A549 (cell line): ENCODE measurements at regions not wholly inside any gene's neighbourhood (a gene's known extent, or its start where the extent isn't known, plus 50 kb on each side); places are given as distances from the start of the nearest gene placed in this dataset.

ENCODE experiments used
- ATAC-seq, 2 experiments: fragments of 200-7000 bp in 1 of 2; fragments of >200 bp in 1 of 2; cut with Nextera tagmentation in 1 of 2; cut with Tn5 transposase in 1 of 2; 3 replicates each; pipeline versions ENCODE4 v1.8.0 to v1.9.1; 2018 to 2020; ENCODE audit warnings: mild to moderate bottlenecking in 1 of 2, moderate library complexity in 1 of 2
- CTCF ChIA-PET: fragments of 300-600 bp; sonication (Branson Sonifier 250); formaldehyde crosslinking; extraction: SDS; loops from one replicate; lab custom pipeline; 2021; ENCODE audit warnings: antibody characterized with exemption, inconsistent platforms; lab: Yijun Ruan, JAX
- POLR2A ChIA-PET: fragments of 350-600 bp; formaldehyde crosslinking; extraction: SDS; loops from one replicate; lab custom pipeline; 2021; ENCODE audit warnings: antibody characterized with exemption, inconsistent platforms; lab: Yijun Ruan, JAX
- DNase-seq, 2 experiments: peaks; one replicate each; pipeline versions ENCODE4 v3.0.0 to v3.0.0-alpha.2; 2011 to 2016; ENCODE audit warnings: low read depth in 1 of 2, low spot score in 1 of 2
- FAIRE-seq: peaks from 2 replicates; lab custom pipeline; 2011; peaks lifted over from hg19 to GRCh38; lab: Jason Lieb, UNC
- H3K27ac ChIP-seq, 2 experiments: fragments of >200 bp; sonication (Bioruptor Twin); formaldehyde crosslinking; 3 replicates each; pipeline ENCODE4 v1.5.1; 2016 to 2017
- H3K4me1 ChIP-seq: fragments of >200 bp; sonication (Bioruptor Twin); formaldehyde crosslinking; 3 replicates; pipeline ENCODE4 v1.6.1; 2016
- H3K4me2 ChIP-seq: fragments of >200 bp; sonication (Bioruptor Twin); formaldehyde crosslinking; 3 replicates; pipeline ENCODE4 v1.6.1; 2016
- H3K4me3 ChIP-seq: fragments of >200 bp; sonication (Bioruptor Twin); formaldehyde crosslinking; 3 replicates; pipeline ENCODE4 v1.5.1; 2016
- H3K9me3 ChIP-seq: fragments of >200 bp; sonication (Bioruptor Twin); formaldehyde crosslinking; 3 replicates; pipeline ENCODE4 v1.6.1; 2016
- CBX2 ChIP-seq: fragments of 200-600 bp; sonication (generic); IDR thresholded peaks from 2 replicates; pipeline ENCODE4 v1.6.1; 2016; ENCODE audit warnings: low read depth, mild to moderate bottlenecking, borderline replicate concordance
- ELK1 ChIP-seq: fragments of 150-350 bp; IDR thresholded peaks from 2 replicates; pipeline ENCODE4 v1.6.1; 2014; ENCODE audit warnings: low read depth, mild to moderate bottlenecking, low read length
- FOSB ChIP-seq: fragments of 250-450 bp; sonication (Bioruptor Pico); IDR thresholded peaks from 2 replicates; pipeline ENCODE4 v1.5.0; 2020; ENCODE audit warnings: mild to moderate bottlenecking, moderate library complexity
- FOXS1 ChIP-seq: fragments of 250-450 bp; sonication (Bioruptor Pico); IDR thresholded peaks from 2 replicates; pipeline ENCODE4 v1.5.0; 2020; ENCODE audit warnings: mild to moderate bottlenecking, moderate library complexity
- GATA3 ChIP-seq: IDR thresholded peaks from 2 replicates; pipeline ENCODE4 v1.6.1; 2012; ENCODE audit warnings: borderline replicate concordance
- HES2 ChIP-seq: fragments of >200 bp; sonication (Bioruptor Twin); formaldehyde crosslinking; IDR thresholded peaks from 2 replicates; pipeline ENCODE4 v1.6.1; 2016
- HOXB13 ChIP-seq: fragments of 250-450 bp; sonication (Bioruptor Pico); IDR thresholded peaks from 2 replicates; pipeline ENCODE4 v1.5.0; 2020; ENCODE audit warnings: low read depth, mild to moderate bottlenecking, moderate library complexity
- HOXB5 ChIP-seq: fragments of 250-450 bp; sonication (Bioruptor Pico); IDR thresholded peaks from 2 replicates; pipeline ENCODE4 v1.5.0; 2020; ENCODE audit warnings: mild to moderate bottlenecking, moderate library complexity
- JUN ChIP-seq, 2 experiments: fragments of >200 bp; sonication (Bioruptor Twin); formaldehyde crosslinking; IDR thresholded peaks; 2 replicates in 1 of 2; 3 replicates in 1 of 2; pipeline ENCODE4 v1.6.1; 2016 to 2017
- MAFK ChIP-seq: fragments of 450-650 bp; IDR thresholded peaks from 2 replicates; pipeline ENCODE4 v1.6.1; 2014; ENCODE audit not compliant: partially characterized antibody
- MYC ChIP-seq: IDR thresholded peaks from 2 replicates; pipeline ENCODE4 v1.6.1; 2012; ENCODE audit warnings: mild to moderate bottlenecking, inconsistent platforms, low read length, improper control_type of control experiment, borderline replicate concordance
- NFE2L2 ChIP-seq: fragments of 150-350 bp; conservative IDR thresholded peaks from 2 replicates; pipeline ENCODE4 v1.6.1; 2014; ENCODE audit warnings: low read length
- NPAS2 ChIP-seq: fragments of 250-450 bp; sonication (Bioruptor Pico); IDR thresholded peaks from 2 replicates; pipeline ENCODE4 v1.8.0; 2022; ENCODE audit warnings: mild to moderate bottlenecking, moderate library complexity, borderline replicate concordance
- NR3C1 ChIP-seq: fragments of >200 bp; sonication (Bioruptor Twin); formaldehyde crosslinking; IDR thresholded peaks from 3 replicates; pipeline ENCODE4 v1.6.1; 2017
- POLR2A ChIP-seq: IDR thresholded peaks from 2 replicates; pipeline ENCODE4 v1.6.1; 2012; ENCODE audit warnings: mild to moderate bottlenecking, low read length
- REST ChIP-seq: fragments of 200-600 bp; sonication (generic); IDR thresholded peaks from 2 replicates; pipeline ENCODE4 v1.6.1; 2016; ENCODE audit warnings: antibody characterized with exemption, mild to moderate bottlenecking, moderate library complexity
- RFX5 ChIP-seq: fragments of 450-650 bp; IDR thresholded peaks from 2 replicates; pipeline ENCODE4 v1.7.1; 2014; ENCODE audit warnings: antibody characterized with exemption, mild to moderate bottlenecking, moderate library complexity
- TP53 ChIP-seq: fragments of 250-450 bp; sonication (Bioruptor Pico); IDR thresholded peaks from 2 replicates; pipeline ENCODE4 v1.5.0; 2021; ENCODE audit warnings: mild to moderate bottlenecking, moderate library complexity
- ZC3H11A ChIP-seq: fragments of 450-650 bp; IDR thresholded peaks from 2 replicates; pipeline ENCODE4 v1.6.1; 2014; ENCODE audit warnings: antibody characterized with exemption, mild to moderate bottlenecking
- ZFP36 ChIP-seq: fragments of 450-650 bp; IDR thresholded peaks from 2 replicates; pipeline ENCODE4 v1.6.1; 2014; ENCODE audit warnings: borderline replicate concordance; ENCODE audit not compliant: partially characterized antibody
- ZSCAN20 ChIP-seq: fragments of 250-450 bp; sonication (Bioruptor Pico); IDR thresholded peaks from 2 replicates; pipeline ENCODE4 v1.8.0; 2022; ENCODE audit warnings: mild to moderate bottlenecking, moderate library complexity
- WGBS: methylation state at CpG from one replicate; pipeline ENCODE4 v1.1.6; 2017; ENCODE audit errors: missing lambda C conversion rate; 5-methylcytosine and 5-hydroxymethylcytosine counted together

GRCh38 chr10:2471811-2472210 lies 595.5 kb upstream of the PFKP start:
- ChIA-PET POLR2A (no interaction called here), CTCF (no interaction called here)
- FAIRE-seq (no peak), ATAC-seq (no peak), DNase-seq (no peak)
- Histone ChIP-seq H3K27ac (no peak overlapping the region), H3K4me3 (no peak overlapping the region), H3K9me3 (no peaks in the 10 kb centered on the region), H3K4me1 (no peaks in the 10 kb centered on the region), H3K4me2 (no peak overlapping the region)
- 35% methylated on average over 1 of the region's 1 CpG for WGBS
- TF ChIP-seq NR3C1 = no peak

- ATAC-seq (no peak), DNase-seq (no peak), FAIRE-seq (no peak)
- H3K4me2 ChIP-seq = no peak overlapping the region
- TF ChIP-seq ELK1 (no peak), MAFK (no peak), GATA3 (no peak), ZC3H11A (no peak), REST (no peak), JUN (IDR thresholded peaks at IDR 0.05) (no peak), MYC (no peak), NFE2L2 (no peak), TP53 (CRISPR knock-in tag) (no peak), POLR2A (no peak), HOXB5 (CRISPR knock-in tag) (no peak), NR3C1 (no peak), NPAS2 (no peak), HOXB13 (CRISPR knock-in tag) (no peak), ZSCAN20 (CRISPR knock-in tag) (no peak), FOXS1 (CRISPR knock-in tag) (no peak), HES2 (no peak), ZFP36 (no peak), CBX2 (no peak), FOSB (CRISPR knock-in tag) (no peak)
- H3K4me1 ChIP-seq = no peaks in the 10 kb centered on the region
- H3K27ac ChIP-seq = no peak overlapping the region
- no peaks in the 10 kb centered on the region for H3K9me3 ChIP-seq
- H3K4me3 ChIP-seq = no peak overlapping the region
- POLR2A ChIA-PET = no interaction called here
- 0% methylated on average over 2 of the region's 2 CpGs for WGBS
- CTCF ChIA-PET = no interaction called here
Observed at GRCh38 chr10:2469802-2470201, 597.5 kb upstream of the PFKP start.

GRCh38 chr10:2464483-2464882 lies 602.9 kb upstream of the PFKP start:
- CTCF ChIA-PET = no interaction called here
- Histone ChIP-seq H3K4me3 (no peak overlapping the region), H3K4me1 (no peaks in the 10 kb centered on the region), H3K4me2 (no peak overlapping the region), H3K9me3 (no peaks in the 10 kb centered on the region)
- DNase-seq = no peak
- TF ChIP-seq RFX5 (no peak), ZSCAN20 (CRISPR knock-in tag) (no peak)
- TF ChIP-seq, all 56 proteins: peak for 0
- ATAC-seq (no peak), FAIRE-seq (no peak)
- H3K27ac ChIP-seq = no peak overlapping the region
- POLR2A ChIA-PET = no interaction called here
